Muscle layer of colon (tissue), 2 donors: ENCODE measurements at regions not wholly inside any gene's neighbourhood (a gene's known extent, or its start where the extent isn't known, plus 50 kb on each side); places are given as distances from the start of the nearest gene placed in this dataset.

Experiments
- H3K27ac ChIP-seq: one replicate; pipeline ENCODE4 v1.7.0; 2013; ENCODE audit warnings: low read depth, mild to moderate bottlenecking, low read length, moderate library complexity
- H3K27me3 ChIP-seq, 2 donors: one replicate each; pipeline ENCODE4 v1.7.0; 2013; ENCODE audit warnings: low read length in 2 of 2, mild to moderate bottlenecking in 2 of 2; ENCODE audit not compliant: insufficient read depth in 2 of 2, control insufficient read depth in 1 of 2
- H3K36me3 ChIP-seq: one replicate; pipeline ENCODE4 v1.7.0; 2013; ENCODE audit warnings: mild to moderate bottlenecking, low read length; ENCODE audit not compliant: insufficient read depth
- H3K4me1 ChIP-seq: one replicate; pipeline ENCODE4 v1.7.0; 2013; ENCODE audit warnings: mild to moderate bottlenecking, low read length; ENCODE audit not compliant: insufficient read depth
- H3K4me3 ChIP-seq, 2 donors: one replicate each; pipeline ENCODE4 v1.7.0; 2013; ENCODE audit warnings: low read length in 2 of 2, low read depth in 1 of 2, mild to moderate bottlenecking in 1 of 2, moderate library complexity in 1 of 2
- H3K9ac ChIP-seq: one replicate; pipeline ENCODE4 v1.7.0; 2013; ENCODE audit warnings: low read length
- H3K9me3 ChIP-seq: one replicate; pipeline ENCODE4 v1.7.0; 2013; ENCODE audit warnings: mild to moderate bottlenecking, low read length
- donor health status: abdominal sarcoma.
- donor health status: Adenocarcinoma of cecum.

- H3K9ac ChIP-seq: no peak overlapping the region
- H3K27ac ChIP-seq: no peak overlapping the region
- no peaks in the 10 kb centered on the region for H3K36me3 ChIP-seq
- H3K4me1 ChIP-seq: no peaks in the 10 kb centered on the region
- no peaks in the 10 kb centered on the region for H3K9me3 ChIP-seq
- no peak overlapping the region for H3K4me3 ChIP-seq
- no peaks in the 10 kb centered on the region for H3K27me3 ChIP-seq
These were observed 427.4 kb upstream of the NCAM2 start for GRCh38 chr21:20570824-20571232.

- Histone ChIP-seq H3K9me3 (no peaks in the 10 kb centered on the region), H3K4me1 (no peaks in the 10 kb centered on the region), H3K36me3 (no peaks in the 10 kb centered on the region), H3K4me3 (no peak overlapping the region), H3K9ac (no peak overlapping the region), H3K27ac (no peak overlapping the region), H3K27me3 (no peaks in the 10 kb centered on the region)
These were observed 425.6 kb upstream of the NCAM2 start for GRCh38 chr21:20572582-20572981.

GRCh38 chr21:20581361-20581760 lies 416.8 kb upstream of the NCAM2 start:
- no peaks in the 10 kb centered on the region for H3K4me1 ChIP-seq
- H3K9me3 ChIP-seq: no peaks in the 10 kb centered on the region
- no peaks in the 10 kb centered on the region for H3K27me3 ChIP-seq
- H3K27ac ChIP-seq: no peak overlapping the region
- no peaks in the 10 kb centered on the region for H3K36me3 ChIP-seq
- H3K9ac ChIP-seq: no peak overlapping the region
- no peak overlapping the region for H3K4me3 ChIP-seq

- Histone ChIP-seq H3K4me1 (no peaks in the 10 kb centered on the region), H3K4me3 (no peak overlapping the region), H3K36me3 (no peaks in the 10 kb centered on the region), H3K27me3 (no peaks in the 10 kb centered on the region), H3K9me3 (no peaks in the 10 kb centered on the region), H3K27ac (no peak overlapping the region), H3K9ac (no peak overlapping the region)
These were observed 406.9 kb upstream of the NCAM2 start for GRCh38 chr21:20591284-20591683.

- Histone ChIP-seq H3K4me1 (no peaks in the 10 kb centered on the region), H3K27ac (no peak overlapping the region), H3K27me3 (no peaks in the 10 kb centered on the region), H3K9ac (no peak overlapping the region), H3K36me3 (no peaks in the 10 kb centered on the region), H3K4me3 (no peak overlapping the region), H3K9me3 (no peaks in the 10 kb centered on the region)
These were observed 405.7 kb upstream of the NCAM2 start for GRCh38 chr21:20592463-20592862.

- Histone ChIP-seq H3K27me3 (no peaks in the 10 kb centered on the region), H3K4me1 (no peaks in the 10 kb centered on the region), H3K4me3 (no peak overlapping the region), H3K9me3 (no peaks in the 10 kb centered on the region), H3K36me3 (no peaks in the 10 kb centered on the region), H3K27ac (no peak overlapping the region), H3K9ac (no peak overlapping the region)
These were observed 395.0 kb upstream of the NCAM2 start for GRCh38 chr21:20603236-20603635.

GRCh38 chr21:20611008-20611407 lies 387.2 kb upstream of the NCAM2 start:
- no peak overlapping the region for H3K4me3 ChIP-seq
- H3K27me3 ChIP-seq: no peaks in the 10 kb centered on the region
- no peaks in the 10 kb centered on the region for H3K9me3 ChIP-seq
- H3K36me3 ChIP-seq: no peaks in the 10 kb centered on the region
- no peaks in the 10 kb centered on the region for H3K4me1 ChIP-seq
- no peak overlapping the region for H3K9ac ChIP-seq
- H3K27ac ChIP-seq: no peak overlapping the region

- Histone ChIP-seq H3K36me3 (no peaks in the 10 kb centered on the region), H3K4me1 (no peaks in the 10 kb centered on the region), H3K9me3 (no peaks in the 10 kb centered on the region), H3K27me3 (no peaks in the 10 kb centered on the region), H3K4me3 (no peak overlapping the region), H3K27ac (no peak overlapping the region), H3K9ac (no peak overlapping the region)
These were observed 384.6 kb upstream of the NCAM2 start for GRCh38 chr21:20613654-20614053.

- Histone ChIP-seq H3K9ac (no peak overlapping the region), H3K36me3 (no peaks in the 10 kb centered on the region), H3K27ac (no peak overlapping the region), H3K27me3 (no peaks in the 10 kb centered on the region), H3K9me3 (no peaks in the 10 kb centered on the region), H3K4me1 (no peaks in the 10 kb centered on the region), H3K4me3 (no peak overlapping the region)
These were observed 381.1 kb upstream of the NCAM2 start for GRCh38 chr21:20617130-20617529.

GRCh38 chr21:20618878-20619277 lies 379.3 kb upstream of the NCAM2 start:
- Histone ChIP-seq H3K4me3 (no peak overlapping the region), H3K9me3 (no peaks in the 10 kb centered on the region), H3K36me3 (no peaks in the 10 kb centered on the region), H3K27ac (no peak overlapping the region), H3K9ac (no peak overlapping the region), H3K27me3 (no peaks in the 10 kb centered on the region), H3K4me1 (no peaks in the 10 kb centered on the region)

- Histone ChIP-seq H3K27ac (no peak overlapping the region), H3K9me3 (no peaks in the 10 kb centered on the region), H3K36me3 (no peaks in the 10 kb centered on the region), H3K4me1 (no peaks in the 10 kb centered on the region), H3K4me3 (no peak overlapping the region), H3K27me3 (no peaks in the 10 kb centered on the region), H3K9ac (no peak overlapping the region)
These were observed 370.6 kb upstream of the NCAM2 start for GRCh38 chr21:20627594-20627993.

- Histone ChIP-seq H3K4me3 (no peak overlapping the region), H3K9me3 (no peaks in the 10 kb centered on the region), H3K4me1 (no peaks in the 10 kb centered on the region), H3K27me3 (no peaks in the 10 kb centered on the region), H3K36me3 (no peaks in the 10 kb centered on the region), H3K27ac (no peak overlapping the region), H3K9ac (no peak overlapping the region)
These were observed 366.6 kb upstream of the NCAM2 start for GRCh38 chr21:20631633-20632032.
